Upper lobe of right lung (tissue), 1 donor: ENCODE measurements at regions not wholly inside any gene's neighbourhood (a gene's known extent, or its start where the extent isn't known, plus 50 kb on each side); places are given as distances from the start of the nearest gene placed in this dataset.

Experiments used
- ATAC-seq: fragments of 200-7000 bp; cut with Tn5 transposase; one replicate; pipeline ENCODE4 v1.9.1; 2020; ENCODE audit warnings: mild to moderate bottlenecking, moderate library complexity
- DNase-seq: peaks from one replicate; pipeline ENCODE4 v3.0.0-alpha.2; 2020
- H3K27ac ChIP-seq: fragments of 200-600 bp; one replicate; pipeline ENCODE4 v1.8.0; 2022
- H3K27me3 ChIP-seq: fragments of 200-600 bp; one replicate; pipeline ENCODE4 v1.8.0; 2022; ENCODE audit warnings: mild to moderate bottlenecking
- H3K36me3 ChIP-seq: fragments of 200-600 bp; one replicate; pipeline ENCODE4 v1.8.0; 2022
- H3K4me1 ChIP-seq: fragments of 200-600 bp; one replicate; pipeline ENCODE4 v1.8.0; 2022
- H3K4me3 ChIP-seq: fragments of 200-600 bp; one replicate; pipeline ENCODE4 v1.8.0; 2022; ENCODE audit warnings: mild to moderate bottlenecking
- H3K9me3 ChIP-seq: fragments of 200-600 bp; one replicate; pipeline ENCODE4 v1.8.0; 2022
- CTCF ChIP-seq: fragments of 200-600 bp; IDR thresholded peaks from one replicate; pipeline ENCODE4 v1.8.0; 2022; ENCODE audit warnings: antibody characterized with exemption
- intact Hi-C: fragments of 100-400 bp; cut with DNase I; formaldehyde crosslinking; loops from one replicate; pipeline ENCODE4 v1.11.0; 2022
- donor health status: DM: no; HTN: yes; CAD: no; lungs with severe emphysema.

- no peak for ATAC-seq
Measured at GRCh38 chr1:93770640-93771039, 89.0 kb upstream of the BCAR3 start.

GRCh38 chr1:93769777-93770176 lies 88.1 kb upstream of the BCAR3 start:
- no peaks in the 10 kb centered on the region for H3K36me3 ChIP-seq
- H3K27ac ChIP-seq: no peak overlapping the region
- peaks cover 6% of the 10 kb centered on the region for H3K4me1 ChIP-seq
- no peaks in the 10 kb centered on the region for H3K9me3 ChIP-seq
- no peak for DNase-seq
- TF ChIP-seq CTCF: no peak
- ATAC-seq: no peak
- no peak overlapping the region for H3K4me3 ChIP-seq
- no peaks in the 10 kb centered on the region for H3K27me3 ChIP-seq
- intact Hi-C loops: no loop called here

More at GRCh38 chr1:93770640-93771039, 89.0 kb upstream of the BCAR3 start:
- H3K9me3 ChIP-seq: no peaks in the 10 kb centered on the region
- TF ChIP-seq CTCF: no peak
- H3K36me3 ChIP-seq: no peaks in the 10 kb centered on the region
- H3K4me3 ChIP-seq: no peak overlapping the region
- intact Hi-C loops: no loop called here
- no peak overlapping the region for H3K27ac ChIP-seq
- peaks cover 6% of the 10 kb centered on the region for H3K4me1 ChIP-seq
- DNase-seq: no peak
- no peaks in the 10 kb centered on the region for H3K27me3 ChIP-seq

DNA sequence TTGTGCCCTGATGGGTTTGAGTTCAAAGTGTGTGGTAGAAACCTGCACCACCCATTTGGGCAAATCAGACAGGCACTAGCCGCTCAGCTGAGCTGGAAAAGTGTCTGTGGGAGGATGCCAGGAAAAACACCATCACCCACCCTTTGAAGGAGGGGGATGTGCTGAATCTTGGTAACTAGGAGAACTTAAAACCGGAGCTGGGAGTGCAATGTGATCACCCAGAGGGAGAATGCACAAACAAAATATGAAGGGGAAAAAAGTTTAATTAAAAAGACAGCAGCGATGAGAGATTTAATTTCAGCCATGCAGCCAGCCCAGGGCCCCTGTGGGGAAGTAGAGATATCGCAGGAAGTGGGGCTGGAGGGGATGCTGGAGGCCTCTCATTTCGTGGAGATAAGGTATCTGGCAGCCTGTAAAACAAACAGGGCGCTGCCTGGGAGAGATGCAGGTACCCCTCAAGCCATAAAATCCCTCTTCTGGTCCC lies 86.8 kb upstream of the BCAR3 start:
- ATAC-seq (no peak), DNase-seq (no peak)
- H3K9me3 ChIP-seq: no peaks in the 10 kb centered on the region
- no peaks in the 10 kb centered on the region for H3K27me3 ChIP-seq
- H3K36me3 ChIP-seq: no peaks in the 10 kb centered on the region
- TF ChIP-seq CTCF: no peak
- H3K27ac ChIP-seq: no peak overlapping the region
- no peak overlapping the region for H3K4me3 ChIP-seq
- intact Hi-C loops: no loop called here
- peaks cover 6% of the 10 kb centered on the region for H3K4me1 ChIP-seq

- peaks cover 6% of the 10 kb centered on the region for H3K4me1 ChIP-seq
- no peak overlapping the region for H3K4me3 ChIP-seq
- H3K9me3 ChIP-seq: no peaks in the 10 kb centered on the region
- ATAC-seq (no peak), DNase-seq (no peak)
- no peak overlapping the region for H3K27ac ChIP-seq
- TF ChIP-seq CTCF: no peak
- H3K27me3 ChIP-seq: no peaks in the 10 kb centered on the region
- H3K36me3 ChIP-seq: no peaks in the 10 kb centered on the region
- intact Hi-C loops: no loop called here
Measured at GRCh38 chr1:93766451-93766850, 84.8 kb upstream of the BCAR3 start.

DNA sequence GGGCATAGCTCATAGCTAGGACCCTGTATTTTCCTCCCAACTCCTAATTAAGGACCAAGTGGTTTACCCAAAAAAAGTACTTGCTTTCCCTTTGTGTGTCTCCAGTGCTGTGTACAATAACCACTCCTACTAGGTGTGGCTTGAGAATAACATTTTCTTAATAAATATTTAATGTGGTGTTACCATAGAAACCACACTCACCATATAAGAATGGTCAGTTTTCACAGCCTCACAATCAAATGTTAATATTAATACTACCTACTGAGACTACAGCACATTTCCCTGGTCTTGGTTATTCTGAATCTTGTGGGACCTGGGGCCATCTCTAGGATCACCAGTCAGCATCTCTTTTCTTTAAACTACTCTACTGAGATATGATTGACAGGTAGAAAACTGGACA lies 83.5 kb upstream of the BCAR3 start:
- no peaks in the 10 kb centered on the region for H3K36me3 ChIP-seq
- DNase-seq (no peak), ATAC-seq (no peak)
- intact Hi-C loops: no loop called here
- H3K9me3 ChIP-seq: no peaks in the 10 kb centered on the region
- H3K4me3 ChIP-seq: no peak overlapping the region
- peaks cover 6% of the 10 kb centered on the region for H3K4me1 ChIP-seq
- no peak overlapping the region for H3K27ac ChIP-seq
- no peak for TF ChIP-seq CTCF
- H3K27me3 ChIP-seq: no peaks in the 10 kb centered on the region

GRCh38 chr1:93764366-93764750 lies 82.7 kb upstream of the BCAR3 start:
- no peaks in the 10 kb centered on the region for H3K27me3 ChIP-seq
- no peak overlapping the region for H3K27ac ChIP-seq
- H3K36me3 ChIP-seq: no peaks in the 10 kb centered on the region
- H3K9me3 ChIP-seq: no peaks in the 10 kb centered on the region
- intact Hi-C loops: no loop called here
- TF ChIP-seq CTCF: no peak
- ATAC-seq (no peak), DNase-seq (no peak)
- H3K4me3 ChIP-seq: no peak overlapping the region
- peaks cover 12% of the 10 kb centered on the region for H3K4me1 ChIP-seq
